Breast epithelium (tissue), 3 donors: ENCODE measurements at regions not wholly inside any gene's neighbourhood (a gene's known extent, or its start where the extent isn't known, plus 50 kb on each side); places are given as distances from the start of the nearest gene placed in this dataset.

Source experiments
- POLR2A ChIP-seq: fragments of 450-650 bp; IDR thresholded peaks from one replicate; pipeline ENCODE4 v1.6.1; 2016; ENCODE audit warnings: antibody characterized with exemption, mild to moderate bottlenecking, moderate library complexity
- POLR2AphosphoS5 ChIP-seq, 3 donors: sonication (generic); formaldehyde crosslinking; IDR thresholded peaks; one replicate each; pipeline ENCODE4 v1.6.1; 2017; ENCODE audit warnings: antibody characterized with exemption in 3 of 3
- TF ChIP-seq, protein P1 (sequence below), 3 donors: fragments of 450-650 bp; IDR thresholded peaks; one replicate each; pipeline ENCODE4 v1.5.1; 2016 to 2017; ENCODE audit warnings: antibody characterized with exemption in 3 of 3, mild to moderate bottlenecking in 3 of 3, moderate library complexity in 3 of 3

DNA sequence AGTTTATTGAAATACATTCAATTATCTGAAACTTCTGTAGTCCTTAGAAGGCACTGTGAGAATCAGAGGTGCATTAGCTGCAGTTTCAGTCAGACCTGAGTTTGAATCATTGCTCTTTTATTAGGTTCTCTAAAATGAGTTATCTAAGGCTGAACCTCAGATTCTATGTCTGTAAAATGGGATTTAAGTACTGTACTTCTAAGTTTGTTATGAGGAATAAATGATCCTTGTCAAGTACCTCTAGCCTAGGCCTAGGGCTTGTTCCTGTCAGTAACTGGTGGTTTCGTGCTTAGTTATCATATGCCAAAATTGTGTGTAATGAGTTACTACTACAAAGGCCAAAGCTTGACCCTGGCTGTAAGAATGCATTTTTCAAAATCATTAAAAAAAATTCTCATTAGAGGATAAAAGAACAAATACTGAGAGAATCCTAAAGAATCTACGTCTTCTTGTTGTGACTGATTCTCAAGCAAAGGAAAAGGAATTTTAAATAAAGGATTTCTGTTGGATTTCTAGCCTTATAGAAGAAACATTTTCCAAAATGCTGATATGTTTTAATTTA, 65.8 kb downstream of the SLIT2 start:
- TF ChIP-seq POLR2A: no peak
- TF ChIP-seq, protein P1, sequence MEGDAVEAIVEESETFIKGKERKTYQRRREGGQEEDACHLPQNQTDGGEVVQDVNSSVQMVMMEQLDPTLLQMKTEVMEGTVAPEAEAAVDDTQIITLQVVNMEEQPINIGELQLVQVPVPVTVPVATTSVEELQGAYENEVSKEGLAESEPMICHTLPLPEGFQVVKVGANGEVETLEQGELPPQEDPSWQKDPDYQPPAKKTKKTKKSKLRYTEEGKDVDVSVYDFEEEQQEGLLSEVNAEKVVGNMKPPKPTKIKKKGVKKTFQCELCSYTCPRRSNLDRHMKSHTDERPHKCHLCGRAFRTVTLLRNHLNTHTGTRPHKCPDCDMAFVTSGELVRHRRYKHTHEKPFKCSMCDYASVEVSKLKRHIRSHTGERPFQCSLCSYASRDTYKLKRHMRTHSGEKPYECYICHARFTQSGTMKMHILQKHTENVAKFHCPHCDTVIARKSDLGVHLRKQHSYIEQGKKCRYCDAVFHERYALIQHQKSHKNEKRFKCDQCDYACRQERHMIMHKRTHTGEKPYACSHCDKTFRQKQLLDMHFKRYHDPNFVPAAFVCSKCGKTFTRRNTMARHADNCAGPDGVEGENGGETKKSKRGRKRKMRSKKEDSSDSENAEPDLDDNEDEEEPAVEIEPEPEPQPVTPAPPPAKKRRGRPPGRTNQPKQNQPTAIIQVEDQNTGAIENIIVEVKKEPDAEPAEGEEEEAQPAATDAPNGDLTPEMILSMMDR (IDR thresholded peaks at IDR 0.05): no peak
- no peak for TF ChIP-seq POLR2AphosphoS5 (IDR thresholded peaks at IDR 0.05)
